ENCODE measurements at regions not wholly inside any gene's neighbourhood (a gene's known extent, or its start where the extent isn't known, plus 50 kb on each side); places are given as distances from the start of the nearest gene placed in this dataset.

DNA sequence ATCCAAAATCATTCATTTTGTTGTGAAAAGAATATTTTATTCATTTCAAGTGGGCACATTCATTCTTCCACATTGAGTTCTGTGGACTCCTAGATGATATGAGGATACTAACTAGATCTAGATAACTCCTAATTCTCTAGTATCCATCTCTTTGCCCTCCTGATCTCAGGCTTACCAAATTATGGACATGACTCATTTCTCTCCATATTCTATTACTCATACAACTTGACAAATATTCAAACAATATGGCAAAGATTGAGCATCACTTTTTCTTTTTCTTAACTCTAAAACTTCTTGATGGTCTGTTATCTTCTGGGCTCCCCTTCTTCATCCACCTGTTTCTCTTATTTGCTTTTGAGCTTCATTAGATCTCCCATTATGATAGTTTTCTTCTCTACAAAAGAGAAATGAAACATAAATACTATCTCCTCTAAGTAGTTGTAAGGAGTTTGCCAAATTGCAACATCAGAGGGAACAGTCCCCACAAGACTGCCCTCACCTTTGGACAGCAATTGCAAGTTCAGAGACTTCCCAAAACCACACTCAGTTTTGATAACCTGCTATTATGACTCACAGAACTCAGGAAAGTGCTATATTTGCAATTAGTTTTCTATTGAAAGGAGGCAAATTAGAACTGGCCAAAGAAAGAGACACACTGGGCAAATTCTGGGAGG, 422.9 kb downstream of the SPRY1 start:
- no peak for TF ChIP-seq SUZ12 (IDR thresholded peaks at IDR 0.05; ENCODE audit: extremely low read depth, insufficient read depth, insufficient read length)
- no peak for TF ChIP-seq ZNF274 (IDR thresholded peaks at IDR 0.05; ENCODE audit: low read depth, low read length)
- TF ChIP-seq YY1 (IDR thresholded peaks at IDR 0.05; ENCODE audit: insufficient read depth, insufficient read length), result no peak

All from NT2/D1 (cell line).